Neutrophil (primary cell): ENCODE measurements at regions not wholly inside any gene's neighbourhood (a gene's known extent, or its start where the extent isn't known, plus 50 kb on each side); places are given as distances from the start of the nearest gene placed in this dataset.
"Not testable (repeated sequence)": the region's sequence is repeated elsewhere in the genome, so short reads cannot be mapped to it uniquely, and the experiment has no call there.

Source experiments
- H3K27ac ChIP-seq: fragments of 200-600 bp; sonication (generic); 2 replicates; pipeline ENCODE4 v1.5.1; 2016; ENCODE audit warnings: mild to moderate bottlenecking, moderate library complexity
- H3K27me3 ChIP-seq: fragments of 200-600 bp; sonication (generic); 2 replicates; pipeline ENCODE4 v1.6.0; 2016; ENCODE audit warnings: mild to moderate bottlenecking
- H3K36me3 ChIP-seq: fragments of 200-600 bp; sonication (generic); 2 replicates; pipeline ENCODE4 v1.5.1; 2017
- H3K4me1 ChIP-seq, 2 experiments: fragments of 200-600 bp in 1 of 2; sonication (generic) in 1 of 2; 1 replicate in 1 of 2; 2 replicates in 1 of 2; pipeline versions ENCODE4 v1.5.1 to v1.6.1; 2013 to 2016; ENCODE audit warnings: low read depth in 1 of 2, low read length in 1 of 2, mild to moderate bottlenecking in 1 of 2, moderate library complexity in 1 of 2; ENCODE audit not compliant: control insufficient read depth in 1 of 2, insufficient read depth in 1 of 2
- H3K4me3 ChIP-seq, 2 experiments: fragments of 200-600 bp in 1 of 2; sonication (generic) in 1 of 2; 1 replicate in 1 of 2; 2 replicates in 1 of 2; pipeline ENCODE4 v1.5.1; 2013 to 2016; ENCODE audit warnings: low read depth in 1 of 2, low read length in 1 of 2, mild to moderate bottlenecking in 1 of 2, moderate library complexity in 1 of 2
- H3K9me3 ChIP-seq: fragments of 200-600 bp; sonication (generic); 2 replicates; pipeline ENCODE4 v1.5.1; 2016
- TF ChIP-seq, protein P1 (sequence below): fragments of 200-600 bp; sonication (generic); IDR thresholded peaks from 2 replicates; pipeline ENCODE4 v1.5.1; 2016; ENCODE audit warnings: antibody characterized with exemption

DNA sequence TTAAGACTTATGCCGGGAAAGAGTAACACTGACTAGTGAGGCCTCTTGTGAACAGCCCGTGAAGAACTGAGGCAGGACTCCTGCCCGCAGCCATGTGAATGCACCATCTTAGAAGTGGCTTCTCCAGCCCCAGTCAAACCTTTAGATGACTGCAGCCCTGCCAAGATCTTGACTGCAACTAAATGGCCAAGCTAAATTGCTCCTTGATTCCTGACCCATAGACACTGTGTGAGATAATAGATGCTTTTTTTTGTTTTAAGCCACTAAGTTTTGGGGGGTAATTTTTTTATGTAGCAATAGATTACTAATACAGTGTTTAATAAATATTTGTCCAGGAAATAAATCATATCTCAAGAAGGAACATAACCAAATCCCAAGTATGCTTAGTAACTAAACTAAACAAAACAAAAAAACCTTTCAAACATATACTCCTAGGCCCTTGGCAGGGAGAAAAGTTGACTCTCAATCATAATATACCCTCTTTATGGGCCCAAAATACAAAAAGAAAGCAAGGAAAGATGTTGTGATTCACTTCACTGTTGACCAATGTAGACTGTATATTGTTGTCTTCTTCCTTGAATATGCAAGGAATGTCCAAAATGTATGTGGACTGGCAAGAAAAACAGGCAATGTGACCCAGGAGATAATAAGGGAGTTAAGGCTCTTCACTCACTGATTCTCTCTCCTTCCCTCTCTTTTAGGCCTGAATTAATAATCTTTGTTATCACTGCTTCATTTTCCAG, 79.7 kb upstream of the ZNF366 start:
- H3K4me1 ChIP-seq, result no peaks in the 10 kb centered on the region
- H3K4me3 ChIP-seq, result no peak overlapping the region
- TF ChIP-seq, protein P1, sequence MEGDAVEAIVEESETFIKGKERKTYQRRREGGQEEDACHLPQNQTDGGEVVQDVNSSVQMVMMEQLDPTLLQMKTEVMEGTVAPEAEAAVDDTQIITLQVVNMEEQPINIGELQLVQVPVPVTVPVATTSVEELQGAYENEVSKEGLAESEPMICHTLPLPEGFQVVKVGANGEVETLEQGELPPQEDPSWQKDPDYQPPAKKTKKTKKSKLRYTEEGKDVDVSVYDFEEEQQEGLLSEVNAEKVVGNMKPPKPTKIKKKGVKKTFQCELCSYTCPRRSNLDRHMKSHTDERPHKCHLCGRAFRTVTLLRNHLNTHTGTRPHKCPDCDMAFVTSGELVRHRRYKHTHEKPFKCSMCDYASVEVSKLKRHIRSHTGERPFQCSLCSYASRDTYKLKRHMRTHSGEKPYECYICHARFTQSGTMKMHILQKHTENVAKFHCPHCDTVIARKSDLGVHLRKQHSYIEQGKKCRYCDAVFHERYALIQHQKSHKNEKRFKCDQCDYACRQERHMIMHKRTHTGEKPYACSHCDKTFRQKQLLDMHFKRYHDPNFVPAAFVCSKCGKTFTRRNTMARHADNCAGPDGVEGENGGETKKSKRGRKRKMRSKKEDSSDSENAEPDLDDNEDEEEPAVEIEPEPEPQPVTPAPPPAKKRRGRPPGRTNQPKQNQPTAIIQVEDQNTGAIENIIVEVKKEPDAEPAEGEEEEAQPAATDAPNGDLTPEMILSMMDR, result no peak
- peaks cover 3% of the 10 kb centered on the region for H3K27me3 ChIP-seq
- H3K9me3 ChIP-seq, result no peaks in the 10 kb centered on the region
- H3K27ac ChIP-seq, result no peak overlapping the region
- no peaks in the 10 kb centered on the region for H3K36me3 ChIP-seq

DNA sequence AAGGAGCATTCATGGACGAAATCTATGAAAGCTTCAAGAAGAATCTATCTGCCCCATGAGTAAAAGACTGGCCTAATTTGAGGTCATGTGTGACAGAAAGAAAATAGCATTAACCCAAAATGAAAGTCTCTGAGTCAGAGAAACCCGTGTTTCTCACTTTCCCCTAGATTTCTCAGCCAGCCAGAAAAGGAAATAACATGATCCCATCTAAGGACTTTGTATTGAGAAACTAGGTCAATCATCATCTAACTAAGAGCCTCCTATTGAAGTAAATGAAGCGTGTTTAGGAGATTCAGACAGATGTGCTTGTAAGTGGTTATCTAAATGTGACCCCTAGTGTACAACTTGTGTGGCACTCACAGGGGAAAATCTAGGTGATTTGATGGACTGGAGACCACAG, 77.3 kb upstream of the ZNF366 start:
- Histone ChIP-seq H3K9me3 (no peaks in the 10 kb centered on the region), H3K36me3 (no peaks in the 10 kb centered on the region), H3K4me3 (no peak overlapping the region), H3K27ac (no peak overlapping the region), H3K27me3 (peaks cover 3% of the 10 kb centered on the region), H3K4me1 (no peaks in the 10 kb centered on the region)
- TF ChIP-seq, protein P1, result no peak

DNA sequence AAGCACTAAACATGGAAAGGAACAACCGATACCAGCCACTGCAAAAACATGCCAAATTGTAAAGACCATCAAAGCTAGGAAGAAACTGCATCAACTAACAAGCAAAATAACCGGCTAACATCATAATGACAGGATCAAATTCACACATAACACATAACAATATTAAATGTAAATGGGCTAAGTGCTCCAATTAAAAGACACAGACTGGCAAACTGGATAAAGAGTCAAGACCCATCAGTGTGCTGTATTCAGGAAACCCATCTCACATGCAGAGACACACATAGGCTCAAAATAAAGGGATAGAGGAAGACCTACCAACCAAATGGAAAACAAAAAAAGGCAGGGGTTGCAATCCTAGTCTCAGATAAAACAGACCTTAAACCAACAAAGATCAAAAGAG, 72.1 kb upstream of the ZNF366 start:
- not testable (repeated sequence) for H3K4me1 ChIP-seq, H3K4me3 ChIP-seq, H3K27me3 ChIP-seq, H3K27ac ChIP-seq, H3K36me3 ChIP-seq, H3K9me3 ChIP-seq

DNA sequence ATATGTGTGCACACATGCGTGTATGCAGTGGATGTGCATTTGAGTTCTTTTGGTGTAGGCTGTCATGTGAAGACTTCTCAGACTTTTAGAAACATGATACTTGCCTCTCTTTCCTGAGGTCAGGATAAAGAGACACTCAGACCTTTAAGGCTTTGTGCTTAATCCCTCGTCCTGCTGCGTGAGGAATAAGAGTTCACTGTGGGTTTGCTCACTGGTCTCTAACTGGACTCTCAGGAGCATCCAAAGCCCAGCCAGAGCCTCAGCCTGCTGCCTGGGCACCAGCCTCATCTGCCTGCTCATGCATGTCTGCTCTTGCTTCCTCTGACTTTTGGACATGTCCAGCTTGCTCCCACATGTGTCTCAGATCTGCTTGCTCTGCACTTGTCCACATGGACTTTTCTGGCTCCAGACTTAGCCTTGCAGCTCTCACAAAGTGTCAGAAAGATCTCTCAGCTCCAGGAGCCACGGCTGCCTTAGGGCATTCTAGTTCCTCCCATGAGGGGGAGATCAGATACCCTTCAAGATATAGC, 65.1 kb upstream of the ZNF366 start:
- no peaks in the 10 kb centered on the region for H3K9me3 ChIP-seq
- no peaks in the 10 kb centered on the region for H3K4me1 ChIP-seq
- H3K36me3 ChIP-seq, result no peaks in the 10 kb centered on the region
- TF ChIP-seq, protein P1, result no peak
- peaks cover 11% of the 10 kb centered on the region for H3K27me3 ChIP-seq
- no peak overlapping the region for H3K4me3 ChIP-seq
- no peak overlapping the region for H3K27ac ChIP-seq

DNA sequence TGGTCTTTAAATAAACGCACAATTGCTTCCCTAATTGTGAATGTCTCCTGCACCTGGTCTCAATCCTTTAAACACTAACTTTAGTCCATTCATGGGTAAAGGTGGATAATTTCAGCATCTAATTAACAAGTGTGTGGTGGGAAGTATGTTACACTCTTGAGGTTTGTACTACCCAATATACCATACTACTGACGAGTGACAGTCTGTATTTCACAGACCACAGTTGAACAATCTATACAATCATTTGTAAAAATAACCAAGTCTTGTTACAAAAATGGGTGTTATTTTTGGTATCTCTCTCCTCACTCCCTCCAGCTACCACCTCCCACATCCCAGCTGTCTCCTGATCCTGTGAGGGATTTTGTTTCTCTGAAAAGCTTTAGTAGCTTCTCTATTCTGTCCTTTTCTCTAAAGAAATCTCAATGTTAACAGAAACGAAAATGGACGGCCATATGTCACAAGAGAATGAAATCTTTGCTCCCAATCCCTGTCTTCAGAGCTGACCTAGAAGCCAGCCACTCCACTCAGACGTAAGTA, 62.3 kb upstream of the ZNF366 start:
- no peaks in the 10 kb centered on the region for H3K9me3 ChIP-seq
- peaks cover 11% of the 10 kb centered on the region for H3K27me3 ChIP-seq
- TF ChIP-seq, protein P1, result no peak
- no peak overlapping the region for H3K27ac ChIP-seq
- no peaks in the 10 kb centered on the region for H3K36me3 ChIP-seq
- no peaks in the 10 kb centered on the region for H3K4me1 ChIP-seq
- no peak overlapping the region for H3K4me3 ChIP-seq

DNA sequence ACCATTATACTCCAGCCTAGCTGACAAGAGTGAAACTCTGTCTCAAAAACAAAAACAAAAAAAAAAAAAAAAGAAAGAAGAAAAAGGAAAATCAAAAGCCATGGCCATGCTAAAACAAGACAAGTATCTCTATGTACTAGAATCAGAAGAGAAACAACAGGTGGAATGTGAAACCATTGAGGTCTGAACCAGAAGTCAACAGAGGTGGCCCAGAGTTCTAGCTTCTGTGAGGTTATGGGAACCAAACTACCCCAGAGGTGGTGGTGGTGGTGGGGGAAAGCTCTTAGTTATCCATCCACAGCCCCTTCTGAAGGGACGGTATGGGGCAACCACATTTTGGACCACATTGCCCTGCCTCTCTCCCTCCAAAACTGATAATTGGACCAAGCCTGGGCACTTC, 59.5 kb upstream of the ZNF366 start:
- no peaks in the 10 kb centered on the region for H3K36me3 ChIP-seq
- no peaks in the 10 kb centered on the region for H3K4me1 ChIP-seq
- peaks cover 5% of the 10 kb centered on the region for H3K27me3 ChIP-seq
- H3K27ac ChIP-seq, result no peak overlapping the region
- no peak overlapping the region for H3K4me3 ChIP-seq
- no peaks in the 10 kb centered on the region for H3K9me3 ChIP-seq
- TF ChIP-seq, protein P1, result no peak
